Breast epithelium (tissue), 4 donors: ENCODE measurements at regions not wholly inside any gene's neighbourhood (a gene's known extent, or its start where the extent isn't known, plus 50 kb on each side); places are given as distances from the start of the nearest gene placed in this dataset.

ENCODE experiments used
- DNase-seq, 2 donors: peaks; one replicate each; pipeline ENCODE4 v3.0.0-alpha.2; 2019; ENCODE audit warnings: low spot score in 2 of 2
- H3K27ac ChIP-seq, 2 donors: fragments of 200-600 bp; sonication (generic) in 1 of 2; one replicate each; pipeline ENCODE4 v1.5.1; 2016 to 2019; ENCODE audit warnings: mild to moderate bottlenecking in 1 of 2
- H3K27me3 ChIP-seq, 2 donors: fragments of 200-600 bp; sonication (generic) in 1 of 2; one replicate each; pipeline versions ENCODE4 v1.5.1 to v1.6.0; 2017 to 2019; ENCODE audit warnings: control low read depth in 1 of 2, mild to moderate bottlenecking in 1 of 2
- H3K36me3 ChIP-seq: fragments of 200-600 bp; one replicate; pipeline ENCODE4 v1.5.1; 2019
- H3K4me1 ChIP-seq, 2 donors: fragments of 200-600 bp; sonication (generic); one replicate each; pipeline ENCODE4 v1.5.1; 2016 to 2019; ENCODE audit warnings: control low read depth in 1 of 2
- H3K4me3 ChIP-seq, 3 donors: fragments of 200-600 bp; sonication (generic); 1 replicate in 2 of 3; 2 replicates in 1 of 3; pipeline ENCODE4 v1.5.1; 2016 to 2019; ENCODE audit warnings: mild to moderate bottlenecking in 3 of 3, moderate library complexity in 2 of 3
- H3K9me3 ChIP-seq, 2 donors: fragments of 200-600 bp; sonication (generic) in 1 of 2; one replicate each; pipeline ENCODE4 v1.5.1; 2016 to 2019; ENCODE audit warnings: control low read depth in 1 of 2
- CTCF ChIP-seq, 3 donors: fragments of 450-650 bp; IDR thresholded peaks; one replicate each; pipeline ENCODE4 v1.5.1; 2016 to 2017; ENCODE audit warnings: antibody characterized with exemption in 3 of 3, mild to moderate bottlenecking in 3 of 3, moderate library complexity in 3 of 3
- POLR2A ChIP-seq: fragments of 450-650 bp; IDR thresholded peaks from one replicate; pipeline ENCODE4 v1.6.1; 2016; ENCODE audit warnings: antibody characterized with exemption, mild to moderate bottlenecking, moderate library complexity
- POLR2AphosphoS5 ChIP-seq, 3 donors: sonication (generic); formaldehyde crosslinking; IDR thresholded peaks; one replicate each; pipeline ENCODE4 v1.6.1; 2017; ENCODE audit warnings: antibody characterized with exemption in 3 of 3
- intact Hi-C: fragments of 100-400 bp; cut with DNase I; formaldehyde crosslinking; loops from one replicate; pipeline ENCODE4 v1.15.1; 2023; ENCODE audit warnings: low total_unique reads

GRCh38 chr16:86044881-86045590 lies 146.1 kb downstream of the IRF8 start:
- no peaks in the 10 kb centered on the region for H3K36me3 ChIP-seq
- TF ChIP-seq POLR2AphosphoS5 (IDR thresholded peaks at IDR 0.05) (no peak), POLR2A (no peak), CTCF (IDR thresholded peaks at IDR 0.05) (no peak)
- no peaks in the 10 kb centered on the region for H3K4me1 ChIP-seq
- intact Hi-C loops: no loop called here
- H3K9me3 ChIP-seq: no peaks in the 10 kb centered on the region
- H3K27ac ChIP-seq: no peak overlapping the region
- no peak for DNase-seq
- no peak overlapping the region for H3K4me3 ChIP-seq
- H3K27me3 ChIP-seq: peaks cover 0 to 67% of the 10 kb centered on the region in 2 donors

GRCh38 chr16:86045591-86045971 lies 146.6 kb downstream of the IRF8 start:
- no peak for DNase-seq
- TF ChIP-seq CTCF (IDR thresholded peaks at IDR 0.05): no peak

GRCh38 chr16:86046026-86046425 lies 147.1 kb downstream of the IRF8 start:
- Histone ChIP-seq H3K27me3 (peaks cover 0 to 68% of the 10 kb centered on the region in 2 donors), H3K4me1 (no peaks in the 10 kb centered on the region), H3K36me3 (no peaks in the 10 kb centered on the region), H3K27ac (no peak overlapping the region), H3K9me3 (no peaks in the 10 kb centered on the region), H3K4me3 (no peak overlapping the region)
- TF ChIP-seq POLR2A (no peak), POLR2AphosphoS5 (IDR thresholded peaks at IDR 0.05) (no peak), CTCF (IDR thresholded peaks at IDR 0.05) (no peak)
- intact Hi-C loops: no loop called here
- DNase-seq: no peak

More at GRCh38 chr16:86045591-86045971, 146.6 kb downstream of the IRF8 start:
- Histone ChIP-seq H3K36me3 (no peaks in the 10 kb centered on the region), H3K9me3 (no peaks in the 10 kb centered on the region), H3K27me3 (peaks cover 0 to 68% of the 10 kb centered on the region in 2 donors), H3K4me1 (no peaks in the 10 kb centered on the region), H3K4me3 (no peak overlapping the region), H3K27ac (no peak overlapping the region)
- intact Hi-C loops: no loop called here

GRCh38 chr16:86046667-86047270 lies 147.8 kb downstream of the IRF8 start:
- no peak for DNase-seq
- intact Hi-C loops: no loop called here

More at GRCh38 chr16:86046667-86047270, 147.8 kb downstream of the IRF8 start:
- no peaks in the 10 kb centered on the region for H3K9me3 ChIP-seq
- peaks cover 0 to 73% of the 10 kb centered on the region in 2 donors for H3K27me3 ChIP-seq
- no peak overlapping the region for H3K4me3 ChIP-seq
- TF ChIP-seq POLR2AphosphoS5 (IDR thresholded peaks at IDR 0.05) (no peak), POLR2A (no peak), CTCF (IDR thresholded peaks at IDR 0.05) (no peak)
- no peak overlapping the region for H3K27ac ChIP-seq
- H3K36me3 ChIP-seq: no peaks in the 10 kb centered on the region
- H3K4me1 ChIP-seq: no peaks in the 10 kb centered on the region
